Muscle of arm (tissue), 1 donor: ENCODE measurements at regions not wholly inside any gene's neighbourhood (a gene's known extent, or its start where the extent isn't known, plus 50 kb on each side); places are given as distances from the start of the nearest gene placed in this dataset.

ENCODE experiments used
- DNase-seq: peaks from one replicate; pipeline ENCODE4 v3.0.0-alpha.2; 2013

GRCh38 chr6:1065986-1066385 is 245.9 kb upstream of the FOXQ1 start:
- DNase-seq = no peak

DNA sequence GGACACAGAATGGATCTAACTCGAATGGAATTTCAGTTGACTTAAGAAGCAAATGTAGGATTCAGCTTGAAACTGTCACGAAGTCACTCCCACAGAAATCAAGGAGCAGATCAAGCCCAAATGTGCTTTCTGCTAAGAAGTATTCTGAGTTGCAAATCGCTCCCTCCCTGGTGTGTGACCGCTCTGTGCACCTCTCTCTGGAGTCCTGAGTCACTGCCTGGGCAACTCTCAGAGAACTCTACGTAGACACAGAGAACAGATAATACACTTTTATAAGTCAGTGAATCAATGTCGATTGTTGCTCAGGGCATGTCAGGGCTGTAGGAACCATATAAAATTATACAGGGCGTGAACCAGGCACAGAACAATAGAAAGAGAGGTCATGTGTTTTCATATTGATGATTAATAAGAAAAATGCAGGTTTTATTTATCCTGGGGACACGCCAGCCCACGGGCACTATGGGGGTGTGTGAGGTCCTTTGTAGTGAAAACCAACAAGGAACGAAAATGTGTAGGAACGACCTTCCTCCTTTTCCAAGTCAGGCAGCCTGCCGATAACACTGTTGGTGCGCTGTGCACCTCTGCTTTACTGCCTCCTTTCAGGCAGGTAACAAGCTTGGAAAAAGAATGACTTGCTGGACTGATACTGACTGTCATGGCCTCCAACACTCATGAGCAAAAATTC is 248.1 kb upstream of the FOXQ1 start:
- no peak for DNase-seq

DNA sequence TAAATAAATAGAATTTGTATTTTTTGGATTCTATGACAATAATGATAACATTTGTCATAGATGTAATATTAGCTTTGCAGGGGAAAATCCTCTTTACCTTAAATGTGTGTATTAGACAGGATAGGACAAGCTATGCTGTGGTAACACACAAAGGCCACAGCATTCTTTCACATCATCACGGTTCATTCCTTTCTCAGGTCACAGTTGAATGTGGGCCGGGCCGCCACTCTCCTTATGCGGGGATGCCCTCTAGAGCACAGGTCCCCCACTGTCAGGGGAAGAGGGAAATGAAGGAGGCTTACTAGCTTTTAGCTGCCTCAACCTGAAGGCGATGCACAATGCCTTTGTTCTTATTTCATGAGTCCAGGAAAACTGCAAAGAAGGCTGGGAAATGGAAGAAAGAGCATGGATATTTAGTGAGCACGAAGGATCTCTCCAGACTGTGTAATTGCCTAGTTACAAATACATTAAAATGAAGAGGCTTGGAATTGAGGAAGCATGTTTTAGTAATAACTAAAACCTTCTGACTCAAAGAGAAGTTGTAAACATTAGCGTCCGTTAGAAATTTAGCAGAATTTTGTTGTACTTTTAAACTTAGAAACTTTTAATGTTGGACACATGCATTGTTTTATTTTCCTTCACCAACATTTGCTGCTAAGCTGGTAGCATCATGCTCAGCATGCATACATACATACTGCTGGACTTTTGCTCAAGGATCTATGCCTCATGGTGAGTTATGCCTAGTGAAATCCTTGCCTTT is 248.9 kb upstream of the FOXQ1 start:
- DNase-seq = no peak

GRCh38 chr6:1059596-1059995 is 252.3 kb upstream of the FOXQ1 start:
- DNase-seq = no peak

DNA sequence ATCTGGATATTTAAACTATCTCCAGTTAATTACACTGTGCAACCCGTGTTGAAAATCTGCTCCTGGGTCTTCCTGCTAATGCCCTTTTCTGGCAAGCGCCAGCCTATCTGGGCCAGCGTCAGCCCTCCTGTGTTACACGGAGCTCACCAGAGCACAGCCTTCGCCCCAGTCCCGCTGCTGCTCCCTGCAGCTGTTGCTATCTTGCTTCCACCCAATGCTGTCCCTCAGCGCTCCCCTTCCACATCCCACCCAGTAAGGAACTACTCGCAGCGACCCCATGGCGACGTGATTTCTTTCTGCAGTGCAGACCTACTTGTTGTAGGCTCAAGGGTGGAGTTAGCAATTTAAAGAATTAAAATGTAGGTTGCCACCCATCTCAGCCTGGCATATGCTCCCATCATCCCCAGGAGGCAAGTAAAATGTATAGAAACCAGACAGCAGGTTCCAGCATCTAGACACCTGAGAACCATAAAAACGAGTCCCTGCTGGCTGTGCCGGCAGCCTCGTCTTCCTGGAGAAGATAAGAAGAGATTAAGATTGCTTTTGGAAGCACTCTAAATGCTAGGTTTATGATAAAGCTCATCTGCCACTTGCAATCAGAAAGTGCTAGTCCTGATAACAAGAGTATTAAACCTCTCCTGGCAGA is 254.3 kb upstream of the FOXQ1 start:
- no peak for DNase-seq

- DNase-seq = no peak
Measured at GRCh38 chr6:1055015-1055921, 256.6 kb upstream of the FOXQ1 start.

- no peak for DNase-seq
Measured at GRCh38 chr6:1054653-1055014, 257.3 kb upstream of the FOXQ1 start.

- DNase-seq = no peak
Measured at GRCh38 chr6:1053586-1053985, 258.3 kb upstream of the FOXQ1 start.

DNA sequence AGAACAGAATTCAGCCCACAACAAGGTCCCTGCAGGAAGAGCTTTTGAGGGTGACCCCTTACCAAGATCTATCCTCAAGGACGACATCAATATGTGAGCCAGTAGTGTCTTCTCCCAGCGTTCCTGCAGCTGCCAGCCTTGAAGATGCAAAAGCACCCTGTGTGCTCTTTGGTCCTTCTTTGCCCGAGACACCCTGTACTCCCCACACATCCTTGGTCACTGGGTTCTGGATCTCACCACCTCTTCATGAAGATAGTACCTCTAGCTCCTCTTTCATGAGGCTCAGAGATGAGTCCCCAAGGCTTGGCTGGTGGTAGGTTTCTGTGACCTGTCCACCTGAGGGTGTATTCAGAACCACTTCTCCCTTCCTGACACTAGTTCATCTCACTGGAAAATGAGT is 259.6 kb upstream of the FOXQ1 start:
- DNase-seq = no peak

GRCh38 chr6:1049900-1050299 is 262.0 kb upstream of the FOXQ1 start:
- DNase-seq = no peak

DNA sequence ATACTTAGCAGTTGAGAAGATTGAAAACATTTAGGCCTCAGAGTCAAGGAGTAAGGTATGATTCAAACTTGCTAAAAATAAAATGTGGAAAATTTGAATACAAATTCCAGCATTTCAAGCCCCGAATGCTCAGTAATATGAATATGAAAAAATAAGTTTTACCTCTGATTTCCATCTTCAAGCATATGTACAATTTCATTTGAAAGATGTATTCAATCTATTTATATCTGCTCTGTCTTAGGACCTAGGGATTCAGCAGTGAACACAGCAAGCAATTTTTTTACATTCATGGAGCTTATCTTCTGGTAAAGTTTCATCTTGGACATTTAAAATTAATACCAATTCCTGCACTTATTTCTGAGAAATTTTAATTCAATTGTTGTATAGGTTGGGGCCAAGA is 262.7 kb upstream of the FOXQ1 start:
- DNase-seq = no peak

GRCh38 chr6:1047981-1048541 is 263.8 kb upstream of the FOXQ1 start:
- DNase-seq = no peak

GRCh38 chr6:1045239-1045638 is 266.7 kb upstream of the FOXQ1 start:
- DNase-seq = no peak

DNA sequence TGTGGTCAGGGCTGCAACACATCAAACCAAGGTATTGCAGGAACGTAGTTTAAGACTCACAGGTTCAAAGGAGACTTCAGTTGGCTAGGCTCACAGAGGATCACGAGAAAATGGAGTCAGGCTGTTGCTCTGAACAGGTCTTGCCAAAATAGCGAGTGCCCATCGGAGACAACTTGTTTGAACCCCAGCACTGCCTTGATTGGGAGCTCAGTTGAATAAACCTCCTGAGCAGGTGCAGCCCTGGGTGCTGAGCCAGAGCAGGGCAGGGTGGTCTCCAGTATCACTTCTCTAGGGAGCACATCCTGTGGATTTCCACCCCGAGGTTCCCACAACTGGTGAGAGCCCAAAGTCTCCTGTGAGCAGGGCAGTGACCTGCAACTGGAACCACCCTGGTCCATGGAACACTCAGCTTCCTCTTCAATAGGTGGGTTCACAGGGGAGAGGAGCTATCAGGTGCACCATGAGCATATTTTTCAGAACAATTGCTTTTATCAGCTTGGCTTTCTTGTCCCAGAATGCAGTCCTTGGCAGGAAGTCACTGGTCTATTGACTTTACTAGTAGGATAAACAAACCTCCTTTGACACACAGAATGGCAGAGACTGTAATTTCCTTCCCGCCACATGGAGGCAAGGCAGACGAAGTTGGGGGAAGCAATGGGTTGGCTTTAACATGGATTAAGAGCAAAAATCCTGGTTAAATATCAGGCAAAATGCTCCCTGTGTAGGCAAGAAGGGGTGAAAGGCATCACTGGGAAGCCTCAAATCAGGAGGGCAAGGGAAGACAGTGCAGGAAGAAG is 267.7 kb upstream of the FOXQ1 start:
- no peak for DNase-seq

GRCh38 chr6:1043458-1043836 is 268.5 kb upstream of the FOXQ1 start:
- no peak for DNase-seq

- DNase-seq = no peak
Measured at GRCh38 chr6:1042583-1043457, 269.1 kb upstream of the FOXQ1 start.

GRCh38 chr6:1040393-1040792 is 271.5 kb upstream of the FOXQ1 start:
- no peak for DNase-seq

- DNase-seq = no peak
Measured at GRCh38 chr6:1039746-1040145, 272.2 kb upstream of the FOXQ1 start.

DNA sequence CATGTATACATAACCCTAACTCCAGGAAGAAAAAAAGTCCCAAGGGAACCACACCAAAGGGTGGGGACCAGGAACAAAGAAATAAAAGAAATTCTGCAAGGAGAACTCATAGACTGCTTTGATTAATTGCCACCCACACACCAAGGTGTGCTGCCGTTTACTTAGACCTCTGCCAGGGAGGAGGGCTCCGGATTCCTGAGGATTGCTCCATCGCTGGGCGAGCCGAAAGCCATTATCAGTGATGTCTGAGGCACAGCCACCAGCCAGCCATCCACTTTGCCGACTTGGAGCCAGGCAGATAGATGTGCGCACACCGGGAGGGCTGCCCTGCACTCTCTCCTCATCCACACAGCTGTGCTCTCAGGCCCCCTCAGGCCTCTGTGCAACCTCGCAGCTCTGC is 272.7 kb upstream of the FOXQ1 start:
- DNase-seq = no peak
